K562 (cell line): ENCODE measurements at regions not wholly inside any gene's neighbourhood (a gene's known extent, or its start where the extent isn't known, plus 50 kb on each side); places are given as distances from the start of the nearest gene placed in this dataset.

Source experiments
- ATAC-seq: fragments of 200-7000 bp; cut with Tn5 transposase; 3 replicates; pipeline ENCODE4 v1.9.1; 2020; ENCODE audit warnings: moderate library complexity
- BruUV-seq: library from RNA; stranded (reverse); fragments of 400-500 nt; replicated peaks from 2 replicates; lab custom pipeline; 2021; lab: Mats Ljungman, UMichigan
- CTCF ChIA-PET: fragments of 300-600 bp; formaldehyde crosslinking; extraction: SDS; loops from one replicate; lab custom pipeline; 2021; ENCODE audit warnings: low intra/inter-chr PET ratio; lab: Yijun Ruan, JAX
- POLR2A ChIA-PET: fragments of 300-600, 350-650 bp; sonication (Branson Sonifier 250); formaldehyde crosslinking; extraction: SDS; loops from one replicate; lab custom pipeline; 2021; ENCODE audit warnings: antibody characterized with exemption, inconsistent platforms; lab: Yijun Ruan, JAX
- DNase-seq, 4 experiments: peaks; one replicate each; pipeline versions ENCODE4 v3.0.0 to v3.0.0-alpha.2; 2011 to 2018; ENCODE audit warnings: low spot score in 3 of 4, mixed read lengths in 3 of 4; ENCODE audit errors: extremely low read depth in 1 of 4
- FAIRE-seq: peaks from 2 replicates; lab custom pipeline; 2011; peaks lifted over from hg19 to GRCh38; lab: Jason Lieb, UNC
- H2AFZ ChIP-seq: 2 replicates; pipeline ENCODE4 v1.6.0; 2011; ENCODE audit warnings: low read depth, low read length, control low read depth, inconsistent platforms
- H3K27ac ChIP-seq: fragments of 200-600 bp; 3 replicates; pipeline ENCODE4 v1.8.0; 2011; ENCODE audit warnings: low read depth, mild to moderate bottlenecking, control low read depth, inconsistent platforms, low read length, moderate library complexity, mixed read lengths; ENCODE audit errors: extremely low read depth
- H3K27me3 ChIP-seq, 2 experiments: fragments of 300-600 bp in 1 of 2; 2 replicates in 1 of 2; 3 replicates in 1 of 2; pipeline versions ENCODE4 v1.6.0 to v1.8.0; 2011; ENCODE audit warnings: inconsistent platforms in 2 of 2, low read length in 2 of 2, mild to moderate bottlenecking in 1 of 2, mixed read lengths in 1 of 2, moderate library complexity in 1 of 2; ENCODE audit not compliant: control insufficient read depth in 2 of 2, insufficient read depth in 2 of 2
- H3K36me3 ChIP-seq: fragments of 300-600 bp; 3 replicates; pipeline ENCODE4 v1.8.0; 2011; ENCODE audit warnings: mild to moderate bottlenecking, low read length, inconsistent platforms; ENCODE audit not compliant: control insufficient read depth, insufficient read depth
- H3K4me1 ChIP-seq, 2 experiments: fragments of 200-600 bp in 1 of 2; replicated peaks in 1 of 2; 2 replicates in 1 of 2; 3 replicates in 1 of 2; pipeline versions ENCODE4 v1.5.1 to v1.8.0; 2011; ENCODE audit warnings: inconsistent platforms in 2 of 2, low read length in 2 of 2, mild to moderate bottlenecking in 1 of 2, mixed read lengths in 1 of 2, moderate library complexity in 1 of 2; ENCODE audit not compliant: control insufficient read depth in 2 of 2, insufficient read depth in 2 of 2
- H3K4me2 ChIP-seq: 2 replicates; pipeline ENCODE4 v1.6.1; 2011; ENCODE audit warnings: low read length, control low read depth, inconsistent platforms, mixed read lengths; ENCODE audit not compliant: insufficient read depth
- H3K4me3 ChIP-seq: fragments of 200-600 bp; sonication (generic), shearing (Covaris generic); 2 replicates; pipeline ENCODE4 v1.5.1; 2016; ENCODE audit warnings: control low read depth, inconsistent platforms
- H3K79me2 ChIP-seq: fragments of 200-600 bp; 3 replicates; pipeline ENCODE4 v1.8.0; 2011; ENCODE audit warnings: low read length, inconsistent platforms; ENCODE audit not compliant: control insufficient read depth, insufficient read depth
- H3K9ac ChIP-seq, 2 experiments: 2 replicates each; pipeline versions ENCODE4 v1.6.0 to v1.6.1; 2011; ENCODE audit warnings: low read depth in 2 of 2, low read length in 2 of 2, control low read depth in 1 of 2, inconsistent platforms in 1 of 2, mild to moderate bottlenecking in 1 of 2, mixed read lengths in 1 of 2; ENCODE audit not compliant: insufficient read depth in 1 of 2
- H3K9me1 ChIP-seq: one replicate; pipeline ENCODE4 v1.6.0; 2011; ENCODE audit warnings: inconsistent platforms, mild to moderate bottlenecking, low read length, moderate library complexity; ENCODE audit not compliant: control insufficient read depth, insufficient read depth
- H3K9me3 ChIP-seq: replicated peaks from 2 replicates; pipeline ENCODE4 v1.5.1; 2011; ENCODE audit warnings: low read depth, low read length, inconsistent platforms; ENCODE audit not compliant: control insufficient read depth, insufficient read depth
- H4K20me1 ChIP-seq: replicated peaks from 2 replicates; pipeline ENCODE4 v1.6.1; 2011; ENCODE audit warnings: low read length, inconsistent platforms, mixed read lengths; ENCODE audit not compliant: control insufficient read depth, insufficient read depth
- ASH1L ChIP-seq: fragments of 450-650 bp; IDR thresholded peaks from 2 replicates; pipeline ENCODE4 v1.6.1; 2018; ENCODE audit warnings: borderline replicate concordance, mild to moderate bottlenecking, low read depth; ENCODE audit not compliant: partially characterized antibody
- BHLHE40 ChIP-seq: IDR thresholded peaks from 2 replicates; pipeline ENCODE4 v1.6.1; 2011; ENCODE audit warnings: low read length, improper control_type of control experiment
- CEBPG ChIP-seq, 3 experiments: fragments of 200-800 bp in 1 of 3; sonication (Bioruptor generic) in 1 of 3; sonication (generic) in 1 of 3; formaldehyde crosslinking in 1 of 3; IDR thresholded peaks in 2 of 3; conservative IDR thresholded peaks in 1 of 3; 2 replicates each; pipeline versions ENCODE4 v1.6.1 to v1.8.0; 2016 to 2022; ENCODE audit warnings: missing compliant biosample characterization in 2 of 3, missing genetic modification characterization in 2 of 3, mild to moderate bottlenecking in 1 of 3, missing genetic modification reagents in 1 of 3
- CHCHD3 ChIP-seq: fragments of 250-450 bp; sonication (Bioruptor Pico); IDR thresholded peaks from 2 replicates; pipeline ENCODE4 v2.1.2; 2022; ENCODE audit warnings: mild to moderate bottlenecking
- GTF2F1 ChIP-seq: IDR thresholded peaks from 2 replicates; pipeline ENCODE4 v1.6.1; 2011; ENCODE audit warnings: low read depth, low read length, improper control_type of control experiment
- IRF1 ChIP-seq: sonication (generic); formaldehyde crosslinking; IDR thresholded peaks from 2 replicates; pipeline ENCODE4 v1.8.0; 2022; ENCODE audit warnings: missing genetic modification reagents, mild to moderate bottlenecking, borderline replicate concordance
- KDM2B ChIP-seq: fragments of 250-450 bp; sonication (Bioruptor Pico); IDR thresholded peaks from 2 replicates; pipeline ENCODE4 v1.8.0; 2021; ENCODE audit warnings: mild to moderate bottlenecking, moderate library complexity
- MCM3 ChIP-seq: fragments of 450-650 bp; IDR thresholded peaks from 2 replicates; pipeline ENCODE4 v1.6.1; 2016
- NEUROD1 ChIP-seq: fragments of 150-350 bp; IDR thresholded peaks from 2 replicates; pipeline ENCODE4 v1.6.1; 2014; ENCODE audit warnings: borderline replicate concordance, low read length, low read depth; ENCODE audit not compliant: partially characterized antibody
- NR2C1 ChIP-seq, 2 experiments: fragments of 450-650 bp; IDR thresholded peaks; 2 replicates each; pipeline ENCODE4 v1.6.1; 2017; ENCODE audit warnings: mild to moderate bottlenecking in 2 of 2, antibody characterized with exemption in 1 of 2, inconsistent platforms in 1 of 2, missing compliant biosample characterization in 1 of 2, missing genetic modification characterization in 1 of 2
- RAD21 ChIP-seq, 2 experiments: fragments of 250-450 bp in 1 of 2; fragments of 450-650 bp in 1 of 2; sonication (Bioruptor Pico) in 1 of 2; formaldehyde crosslinking in 1 of 2; IDR thresholded peaks in 1 of 2; conservative IDR thresholded peaks in 1 of 2; 2 replicates each; pipeline versions ENCODE4 v1.4.0 to v1.8.0; 2020 to 2022; ENCODE audit warnings: mild to moderate bottlenecking in 2 of 2, moderate library complexity in 1 of 2
- SAFB ChIP-seq: fragments of 200-400 bp; formaldehyde crosslinking; IDR thresholded peaks from 2 replicates; pipeline ENCODE4 v1.6.1; 2017; ENCODE audit warnings: low read depth, low read length, borderline replicate concordance
- SIRT6 ChIP-seq: IDR thresholded peaks from one replicate; pipeline ENCODE4 v1.6.1; 2012; ENCODE audit warnings: low read depth, mild to moderate bottlenecking, control low read depth, inconsistent platforms, low read length, moderate library complexity
- ZFPM2 ChIP-seq: fragments of 250-450 bp; sonication (Bioruptor Pico); IDR thresholded peaks from 2 replicates; pipeline ENCODE4 v1.5.1; 2022; ENCODE audit warnings: mild to moderate bottlenecking
- ZNF354B ChIP-seq: fragments of 250-450 bp; sonication (Bioruptor Pico); IDR thresholded peaks from 2 replicates; pipeline ENCODE4 v1.4.0; 2020
- WGBS: fragments of 100-300 bp; shearing (Covaris generic); methylation state at CpG from one replicate; pipeline ENCODE4 v1.1.6; 2016; ENCODE audit warnings: low coverage, mixed read lengths; ENCODE audit not compliant: insufficient coverage; ENCODE audit errors: missing lambda C conversion rate; 5-methylcytosine and 5-hydroxymethylcytosine counted together
- in situ Hi-C: fragments of 300-500 bp; cut with MboI; formaldehyde crosslinking; loops from 4 replicates; pipeline ENCODE4 v1.15.0; 2018; ENCODE audit warnings: inconsistent platforms, mixed read lengths
- intact Hi-C: fragments of 100-400 bp; cut with micrococcal nuclease; formaldehyde crosslinking; loops from 2 replicates; pipeline ENCODE4 v1.14.2; 2022

GRCh38 chr11:116104498-116105174, 600.4 kb upstream of the CADM1 start (continued):
- no peak for TF ChIP-seq RAD21 (CRISPR knock-in tag; conservative IDR thresholded peaks at IDR 0.05 in 1 of 2, IDR thresholded peaks at IDR 0.05 in 1 of 2)

- H4K20me1 ChIP-seq: no peaks in the 10 kb centered on the region; the same call in 1 of the 2 replicates
- H3K9me3 ChIP-seq: no peaks in the 10 kb centered on the region
- TF ChIP-seq KDM2B: no peak
- no peak for TF ChIP-seq ZFPM2 (CRISPR knock-in tag)
- no peak for TF ChIP-seq SIRT6
- TF ChIP-seq MCM3: no peak
- TF ChIP-seq GTF2F1: no peak
- no peak for TF ChIP-seq NR2C1 (IDR thresholded peaks at IDR 0.05)
- no peak for TF ChIP-seq NR2C1 (tag; IDR thresholded peaks at IDR 0.05)
- TF ChIP-seq NEUROD1: no peak
- no peak for TF ChIP-seq CHCHD3 (CRISPR knock-in tag)
- TF ChIP-seq ZNF354B (CRISPR knock-in tag): no peak
- no peak for TF ChIP-seq CEBPG (CRISPR knock-in tag; IDR thresholded peaks at IDR 0.05)
- TF ChIP-seq CEBPG (tag; conservative IDR thresholded peaks at IDR 0.05 in 1 of 2, IDR thresholded peaks at IDR 0.05 in 1 of 2): no peak
- no peak for TF ChIP-seq ASH1L
- TF ChIP-seq BHLHE40: no peak
- TF ChIP-seq SAFB: no peak
- no peak for TF ChIP-seq IRF1 (CRISPR knock-in tag)
- FAIRE-seq (no peak), ATAC-seq (no peak), DNase-seq (no peak)
- H3K27ac ChIP-seq: no peak overlapping the region
- H3K9ac ChIP-seq: no peak overlapping the region
- POLR2A ChIA-PET: no interaction called here
- H3K27me3 ChIP-seq: no peaks in the 10 kb centered on the region
- no peaks in the 10 kb centered on the region for H3K79me2 ChIP-seq
- CTCF ChIA-PET: no interaction called here
- no peaks in the 10 kb centered on the region for H3K9me1 ChIP-seq
- no peaks in the 10 kb centered on the region for H3K36me3 ChIP-seq
- intact Hi-C loops: no loop called here
- in situ Hi-C loops: no loop called here
- no peak overlapping the region for H3K4me3 ChIP-seq
- no peaks in the 10 kb centered on the region for H3K4me1 ChIP-seq
- 0% methylated on average over 3 of the region's 3 CpGs for WGBS
- BruUV-seq: no TSS peak
- H3K4me2 ChIP-seq: no peak overlapping the region
- H2AFZ ChIP-seq: no peak overlapping the region
Measured at GRCh38 chr11:116101902-116102301, 597.7 kb upstream of the CADM1 start.
